SK-N-SH (cell line): ENCODE measurements at regions not wholly inside any gene's neighbourhood (a gene's known extent, or its start where the extent isn't known, plus 50 kb on each side); places are given as distances from the start of the nearest gene placed in this dataset.
A peak's percentile ranks its signal among the peaks of the same experiment; 100 is the strongest.

Source experiments
- CTCF ChIA-PET: fragments of 300-600, 350-600 bp; formaldehyde crosslinking; extraction: SDS; loops from one replicate; lab custom pipeline; 2021; lab: Yijun Ruan, JAX
- POLR2A ChIA-PET: fragments of 350-600 bp; sonication (Branson Sonifier 250); formaldehyde crosslinking; extraction: SDS; loops from one replicate; lab custom pipeline; 2020; ENCODE audit warnings: antibody characterized with exemption, inconsistent platforms; lab: Yijun Ruan, JAX
- DNase-seq: peaks from one replicate; pipeline ENCODE4 v3.0.0; 2012
- H2AFZ ChIP-seq: fragments of 200-600 bp; sonication (generic); 2 replicates; pipeline ENCODE4 v1.8.1; 2016; ENCODE audit warnings: antibody characterized with exemption, mild to moderate bottlenecking, low read depth
- H3F3A ChIP-seq: fragments of 200-600 bp; sonication (generic); replicated peaks from 2 replicates; pipeline ENCODE3; 2016; ENCODE audit warnings: antibody characterized with exemption, mild to moderate bottlenecking; ENCODE audit not compliant: insufficient read depth
- H3K27ac ChIP-seq, 2 experiments: fragments of 200-500 bp in 1 of 2; fragments of 200-600 bp in 1 of 2; sonication (Bioruptor generic) in 1 of 2; sonication (generic), shearing (Covaris generic) in 1 of 2; 2 replicates each; pipeline versions ENCODE4 v1.5.1 to v1.6.1; 2014 to 2016; ENCODE audit warnings: low read depth in 2 of 2, inconsistent platforms in 1 of 2, low read length in 1 of 2, mild to moderate bottlenecking in 1 of 2, mixed read lengths in 1 of 2
- H3K27me3 ChIP-seq: fragments of 200-600 bp; sonication (generic), shearing (Covaris generic); 2 replicates; pipeline ENCODE4 v1.6.1; 2016; ENCODE audit warnings: mixed run types; ENCODE audit not compliant: insufficient read depth
- H3K36me3 ChIP-seq, 2 experiments: fragments of 200-500 bp in 1 of 2; fragments of 200-600 bp in 1 of 2; sonication (Bioruptor generic) in 1 of 2; sonication (generic) in 1 of 2; replicated peaks in 1 of 2; 2 replicates each; pipeline versions ENCODE3 to v1.5.1; 2014 to 2016; ENCODE audit warnings: low read length in 1 of 2, mild to moderate bottlenecking in 1 of 2; ENCODE audit not compliant: insufficient read depth in 2 of 2, control insufficient read depth in 1 of 2
- H3K4me1 ChIP-seq, 2 experiments: fragments of 200-500 bp in 1 of 2; fragments of 200-600 bp in 1 of 2; sonication (Bioruptor generic) in 1 of 2; sonication (generic), shearing (Covaris generic) in 1 of 2; 2 replicates each; pipeline versions ENCODE4 v1.5.1 to v1.6.1; 2014 to 2016; ENCODE audit warnings: low read depth in 1 of 2, low read length in 1 of 2, mixed run types in 1 of 2; ENCODE audit not compliant: insufficient read depth in 2 of 2, control insufficient read depth in 1 of 2
- H3K4me2 ChIP-seq: fragments of 200-600 bp; sonication (generic), shearing (Covaris generic); 2 replicates; pipeline ENCODE4 v1.6.1; 2017; ENCODE audit warnings: mixed run types
- H3K4me3 ChIP-seq, 2 experiments: fragments of 200-500 bp in 1 of 2; fragments of 200-600 bp in 1 of 2; sonication (Bioruptor generic) in 1 of 2; sonication (generic), shearing (Covaris generic) in 1 of 2; 2 replicates each; pipeline versions ENCODE4 v1.5.1 to v1.8.1; 2014 to 2016; ENCODE audit warnings: low read depth in 2 of 2, inconsistent platforms in 1 of 2, low read length in 1 of 2, mild to moderate bottlenecking in 1 of 2, mixed read lengths in 1 of 2, moderate library complexity in 1 of 2
- H3K79me2 ChIP-seq: fragments of 200-600 bp; sonication (generic); 2 replicates; pipeline ENCODE4 v1.8.1; 2017; ENCODE audit warnings: mild to moderate bottlenecking; ENCODE audit not compliant: insufficient read depth
- H3K9ac ChIP-seq: fragments of 200-600 bp; sonication (generic); 2 replicates; pipeline ENCODE4 v1.6.1; 2017; ENCODE audit warnings: mixed run types
- H3K9me2 ChIP-seq: fragments of 200-600 bp; sonication (generic); 2 replicates; pipeline ENCODE4 v1.6.1; 2017; ENCODE audit warnings: mixed run types
- H3K9me3 ChIP-seq: fragments of 200-600 bp; sonication (generic); 2 replicates; pipeline ENCODE4 v1.6.1; 2017; ENCODE audit warnings: mixed run types, mild to moderate bottlenecking, moderate library complexity
- H4K20me1 ChIP-seq: fragments of 200-600 bp; sonication (generic); 2 replicates; pipeline ENCODE4 v1.6.1; 2017; ENCODE audit warnings: mild to moderate bottlenecking, mixed run types; ENCODE audit not compliant: insufficient read depth
- EP300 ChIP-seq, 2 experiments: IDR thresholded peaks; 2 replicates each; pipeline versions ENCODE4 v1.4.0 to v1.6.1; 2012; ENCODE audit warnings: borderline replicate concordance in 1 of 2, low read depth in 1 of 2, low read length in 1 of 2
- FOXJ3 ChIP-seq: sonication (generic); formaldehyde crosslinking; IDR thresholded peaks from 2 replicates; pipeline ENCODE4 v1.5.1; 2020; ENCODE audit warnings: mild to moderate bottlenecking, missing genetic modification reagents
- FOXM1 ChIP-seq: IDR thresholded peaks from 2 replicates; pipeline ENCODE4 v1.4.0; 2012; ENCODE audit warnings: low read depth, mild to moderate bottlenecking
- GATA2 ChIP-seq: sonication (generic); formaldehyde crosslinking; IDR thresholded peaks from 2 replicates; pipeline ENCODE4 v1.5.0; 2020; ENCODE audit warnings: mild to moderate bottlenecking, missing genetic modification reagents
- JUND ChIP-seq: IDR thresholded peaks from 2 replicates; pipeline ENCODE4 v1.4.0; 2012
- SIN3A ChIP-seq: IDR thresholded peaks from 2 replicates; pipeline ENCODE4 v1.6.1; 2012; ENCODE audit warnings: low read depth, mild to moderate bottlenecking, low read length, moderate library complexity, borderline replicate concordance
- TCF12 ChIP-seq: IDR thresholded peaks from 2 replicates; pipeline ENCODE4 v1.4.0; 2012
- WGBS: methylation state at CpG from one replicate; pipeline ENCODE4 v1.1.6; 2017; ENCODE audit warnings: low lambda C conversion rate; 5-methylcytosine and 5-hydroxymethylcytosine counted together
- TF ChIP-seq, protein P1 (sequence below): IDR thresholded peaks from 2 replicates; pipeline ENCODE4 v1.6.1; 2012; ENCODE audit warnings: mild to moderate bottlenecking, low read depth, low read length, moderate library complexity
- TF ChIP-seq, protein P2 (sequence below): fragments of 150-350 bp; IDR thresholded peaks from 2 replicates; pipeline ENCODE4 v1.6.1; 2017; ENCODE audit warnings: antibody characterized with exemption, low read length, low read depth, borderline replicate concordance
- TF ChIP-seq, protein P3 (sequence below): IDR thresholded peaks from 2 replicates; pipeline ENCODE4; 2012

DNA sequence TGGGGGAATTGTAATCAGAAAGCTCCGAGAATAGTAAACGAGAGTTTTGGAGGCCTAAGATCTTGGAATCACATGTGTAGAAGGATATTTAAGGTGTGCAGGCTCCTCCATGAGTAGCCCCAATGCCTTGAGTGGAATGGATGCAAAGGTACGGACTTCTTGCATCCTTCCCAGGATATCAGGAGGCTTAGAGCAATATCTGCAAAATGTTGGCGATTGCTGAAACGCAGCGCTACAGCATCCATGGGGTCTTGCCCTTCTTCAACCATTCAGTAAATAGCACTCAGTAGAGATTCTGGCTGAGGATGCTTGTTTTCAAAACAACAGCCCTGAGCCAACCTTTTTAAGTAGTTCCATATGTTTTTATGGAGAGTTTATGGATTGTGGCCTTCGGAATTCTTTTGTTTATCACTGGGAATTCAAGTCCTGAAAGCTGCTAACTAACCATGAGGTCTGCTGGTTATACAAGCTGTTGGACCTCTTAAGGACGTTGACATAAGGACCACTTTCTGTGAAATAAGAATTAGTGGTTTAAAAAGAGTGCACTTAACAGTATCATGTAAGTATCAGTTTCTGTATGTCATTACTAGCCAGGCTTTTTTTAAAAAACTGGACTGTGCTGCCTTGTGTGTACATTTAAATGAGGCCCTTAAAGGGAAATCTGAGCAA, 228.8 kb upstream of the PGRMC2 start:
- H3K4me3 ChIP-seq, result no peak overlapping the region
- H3K4me1 ChIP-seq, result peaks cover 25 to 26% of the 10 kb centered on the region in 2 experiments
- no peaks in the 10 kb centered on the region for H3K36me3 ChIP-seq
- DNase-seq, result no peak
- H3K4me2 ChIP-seq, result no peak overlapping the region; the same call in 1 of the 2 replicates
- no peaks in the 10 kb centered on the region for H3K79me2 ChIP-seq
- H3K9ac ChIP-seq, result no peak overlapping the region
- ChIA-PET POLR2A (no interaction called here), CTCF (interaction anchor here (1.5 kb wide), 1 partner anchor 294 kb away, joined by 3 read pairs; no protein-coding TSS in a partner anchor)
- peaks cover 5% of the 10 kb centered on the region; the same call in 1 of the 2 replicates for H3K9me3 ChIP-seq
- TF ChIP-seq, protein P1, sequence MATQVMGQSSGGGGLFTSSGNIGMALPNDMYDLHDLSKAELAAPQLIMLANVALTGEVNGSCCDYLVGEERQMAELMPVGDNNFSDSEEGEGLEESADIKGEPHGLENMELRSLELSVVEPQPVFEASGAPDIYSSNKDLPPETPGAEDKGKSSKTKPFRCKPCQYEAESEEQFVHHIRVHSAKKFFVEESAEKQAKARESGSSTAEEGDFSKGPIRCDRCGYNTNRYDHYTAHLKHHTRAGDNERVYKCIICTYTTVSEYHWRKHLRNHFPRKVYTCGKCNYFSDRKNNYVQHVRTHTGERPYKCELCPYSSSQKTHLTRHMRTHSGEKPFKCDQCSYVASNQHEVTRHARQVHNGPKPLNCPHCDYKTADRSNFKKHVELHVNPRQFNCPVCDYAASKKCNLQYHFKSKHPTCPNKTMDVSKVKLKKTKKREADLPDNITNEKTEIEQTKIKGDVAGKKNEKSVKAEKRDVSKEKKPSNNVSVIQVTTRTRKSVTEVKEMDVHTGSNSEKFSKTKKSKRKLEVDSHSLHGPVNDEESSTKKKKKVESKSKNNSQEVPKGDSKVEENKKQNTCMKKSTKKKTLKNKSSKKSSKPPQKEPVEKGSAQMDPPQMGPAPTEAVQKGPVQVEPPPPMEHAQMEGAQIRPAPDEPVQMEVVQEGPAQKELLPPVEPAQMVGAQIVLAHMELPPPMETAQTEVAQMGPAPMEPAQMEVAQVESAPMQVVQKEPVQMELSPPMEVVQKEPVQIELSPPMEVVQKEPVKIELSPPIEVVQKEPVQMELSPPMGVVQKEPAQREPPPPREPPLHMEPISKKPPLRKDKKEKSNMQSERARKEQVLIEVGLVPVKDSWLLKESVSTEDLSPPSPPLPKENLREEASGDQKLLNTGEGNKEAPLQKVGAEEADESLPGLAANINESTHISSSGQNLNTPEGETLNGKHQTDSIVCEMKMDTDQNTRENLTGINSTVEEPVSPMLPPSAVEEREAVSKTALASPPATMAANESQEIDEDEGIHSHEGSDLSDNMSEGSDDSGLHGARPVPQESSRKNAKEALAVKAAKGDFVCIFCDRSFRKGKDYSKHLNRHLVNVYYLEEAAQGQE, result no peak
- TF ChIP-seq TCF12, result peak; percentile 82
- WGBS, result 84% methylated on average over 8 of the region's 8 CpGs
- H3F3A ChIP-seq, result peaks cover 17% of the 10 kb centered on the region
- H3K9me2 ChIP-seq, result no peaks in the 10 kb centered on the region
- H4K20me1 ChIP-seq, result no peaks in the 10 kb centered on the region
- no peaks in the 10 kb centered on the region for H3K27me3 ChIP-seq
- peak overlapping the region; percentile 51 for H2AFZ ChIP-seq
- peak overlapping the region; percentile 93 to 94 for H3K27ac ChIP-seq

DNA sequence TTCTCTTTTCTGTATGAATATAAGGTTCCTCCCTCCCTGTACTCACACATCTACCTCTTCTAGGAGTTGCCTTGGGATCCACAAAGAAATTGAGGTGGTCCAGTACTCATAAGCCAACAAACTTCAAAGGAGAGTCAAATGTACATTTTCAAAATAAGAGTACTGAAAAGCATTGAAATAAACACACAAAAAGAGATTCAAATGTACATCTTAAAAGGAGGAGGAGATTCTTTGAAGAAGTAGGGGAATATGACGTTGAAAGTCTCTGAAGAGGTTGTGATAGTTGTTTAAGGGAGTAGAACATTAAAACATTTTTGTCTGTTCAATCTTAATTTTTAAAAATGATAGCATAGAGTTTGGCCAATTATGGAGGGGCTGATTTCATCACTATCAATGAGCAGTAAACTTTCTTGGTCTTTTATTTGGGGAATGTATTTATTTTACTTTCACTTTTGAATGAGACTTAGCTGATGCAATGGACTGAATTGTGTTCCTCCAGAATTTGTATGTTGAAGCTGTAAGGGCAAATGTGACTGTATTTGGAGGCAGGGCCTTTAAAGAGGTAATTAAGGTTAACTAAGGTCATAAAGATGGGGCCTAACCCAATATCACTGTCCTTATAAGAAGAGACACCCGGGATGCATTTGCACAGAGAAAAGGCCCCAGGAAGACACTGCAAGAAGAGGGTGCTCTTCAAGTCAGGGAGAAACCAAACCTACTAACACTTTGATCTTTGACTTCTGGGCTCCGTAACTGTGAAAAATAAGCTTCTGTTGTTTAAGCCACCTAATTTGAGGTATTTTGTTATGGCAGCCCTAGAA, 226.3 kb upstream of the PGRMC2 start:
- H3K9ac ChIP-seq, result no peak overlapping the region
- H3K9me3 ChIP-seq, result peaks cover 5% of the 10 kb centered on the region; the same call in 1 of the 2 replicates
- POLR2A ChIA-PET, result no interaction called here
- TF ChIP-seq GATA2 (CRISPR knock-in tag), result no peak
- TF ChIP-seq SIN3A, result no peak
- TF ChIP-seq, protein P2, sequence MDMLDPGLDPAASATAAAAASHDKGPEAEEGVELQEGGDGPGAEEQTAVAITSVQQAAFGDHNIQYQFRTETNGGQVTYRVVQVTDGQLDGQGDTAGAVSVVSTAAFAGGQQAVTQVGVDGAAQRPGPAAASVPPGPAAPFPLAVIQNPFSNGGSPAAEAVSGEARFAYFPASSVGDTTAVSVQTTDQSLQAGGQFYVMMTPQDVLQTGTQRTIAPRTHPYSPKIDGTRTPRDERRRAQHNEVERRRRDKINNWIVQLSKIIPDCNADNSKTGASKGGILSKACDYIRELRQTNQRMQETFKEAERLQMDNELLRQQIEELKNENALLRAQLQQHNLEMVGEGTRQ, result no peak
- TF ChIP-seq JUND, result no peak
- no peak for TF ChIP-seq FOXJ3
- no peak for TF ChIP-seq FOXM1
- TF ChIP-seq, protein P3, sequence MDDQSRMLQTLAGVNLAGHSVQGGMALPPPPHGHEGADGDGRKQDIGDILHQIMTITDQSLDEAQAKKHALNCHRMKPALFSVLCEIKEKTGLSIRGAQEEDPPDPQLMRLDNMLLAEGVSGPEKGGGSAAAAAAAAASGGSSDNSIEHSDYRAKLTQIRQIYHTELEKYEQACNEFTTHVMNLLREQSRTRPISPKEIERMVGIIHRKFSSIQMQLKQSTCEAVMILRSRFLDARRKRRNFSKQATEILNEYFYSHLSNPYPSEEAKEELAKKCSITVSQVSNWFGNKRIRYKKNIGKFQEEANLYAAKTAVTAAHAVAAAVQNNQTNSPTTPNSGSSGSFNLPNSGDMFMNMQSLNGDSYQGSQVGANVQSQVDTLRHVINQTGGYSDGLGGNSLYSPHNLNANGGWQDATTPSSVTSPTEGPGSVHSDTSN, result no peak
- no peak for TF ChIP-seq EP300 (IDR thresholded peaks at IDR 0.05; ENCODE audit: borderline replicate concordance in 1 of 2, low read depth in 1 of 2, low read length in 1 of 2)
- H3K27me3 ChIP-seq, result no peaks in the 10 kb centered on the region
- H4K20me1 ChIP-seq, result no peaks in the 10 kb centered on the region
- no peak for DNase-seq
- 96% methylated on average over 3 of the region's 3 CpGs for WGBS
- CTCF ChIA-PET, result no interaction called here
- no peak overlapping the region for H3K27ac ChIP-seq
- H3F3A ChIP-seq, result peaks cover 17% of the 10 kb centered on the region
- no peaks in the 10 kb centered on the region for H3K36me3 ChIP-seq
- 0 out of 2 replicates have a peak overlapping the region, but pooled peaks have one; percentile 3 for H2AFZ ChIP-seq
- no peaks in the 10 kb centered on the region for H3K79me2 ChIP-seq
- H3K9me2 ChIP-seq, result no peaks in the 10 kb centered on the region
- H3K4me2 ChIP-seq, result no peak overlapping the region
- H3K4me3 ChIP-seq, result no peak overlapping the region
- peaks cover 22 to 25% of the 10 kb centered on the region in 2 experiments; a peak in 3 of 4 replicates for H3K4me1 ChIP-seq
